ENCODE measurements at regions not wholly inside any gene's neighbourhood (a gene's known extent, or its start where the extent isn't known, plus 50 kb on each side); places are given as distances from the start of the nearest gene placed in this dataset.
"Not testable (repeated sequence)": the region's sequence is repeated elsewhere in the genome, so short reads cannot be mapped to it uniquely, and the experiment has no call there.

GRCh38 chr2:38239452-38239851, 137.6 kb downstream of the ATL2 start (continued):
- TF ChIP-seq ZNF532 (CRISPR knock-in tag; IDR thresholded peaks at IDR 0.05; ENCODE audit: borderline replicate concordance): no peak
- TF ChIP-seq ZBTB43 (CRISPR knock-in tag; IDR thresholded peaks at IDR 0.05): no peak
- TF ChIP-seq MXD4 (CRISPR knock-in tag; IDR thresholded peaks at IDR 0.05; ENCODE audit: borderline replicate concordance): no peak
- TF ChIP-seq CREM (CRISPR knock-in tag; IDR thresholded peaks at IDR 0.05): no peak
- TF ChIP-seq NFATC4 (CRISPR knock-in tag; IDR thresholded peaks at IDR 0.05): no peak
- TF ChIP-seq HMGXB4 (CRISPR knock-in tag; IDR thresholded peaks at IDR 0.05): no peak

- DNase-seq (ENCODE audit: low spot score); CTCF ChIA-PET; ATAC-seq; H3K4me3 Mint-ChIP-seq; POLR2A ChIA-PET; H3K27ac Mint-ChIP-seq; H3K27me3 Mint-ChIP-seq (ENCODE audit: low read depth); H3K36me3 Mint-ChIP-seq; H3K4me1 Mint-ChIP-seq: not testable (repeated sequence)
- H3K9me3 Mint-ChIP-seq: peaks cover 11% of the 10 kb centered on the region
- TF ChIP-seq HMGA2 (CRISPR knock-in tag; IDR thresholded peaks at IDR 0.05): 0 out of 2 replicates have a peak, but pooled peaks have one; percentile 12
These were observed 138.4 kb downstream of the ATL2 start for GRCh38 chr2:38238705-38239104.

DNA sequence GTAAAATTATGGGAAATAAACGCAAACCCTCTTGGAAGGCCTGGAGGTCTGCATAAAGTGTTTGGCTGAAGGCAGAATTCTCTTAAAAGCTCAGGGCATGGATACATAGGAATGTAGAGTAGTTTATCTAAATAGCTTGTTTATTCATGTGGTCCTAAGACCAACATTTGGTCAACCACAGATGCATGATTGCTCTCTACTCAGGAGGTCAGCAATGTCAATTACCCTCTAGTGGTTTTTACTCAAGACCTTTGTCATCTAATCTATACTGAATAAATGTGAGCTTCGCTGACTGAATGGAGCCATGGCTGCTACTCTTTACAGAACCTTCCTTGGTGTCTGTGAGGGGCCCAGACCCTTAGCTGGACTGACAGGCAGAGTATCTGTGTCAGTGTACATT, 139.8 kb downstream of the ATL2 start:
- CTCF ChIA-PET: interaction anchor here (0.6 kb wide), 1 partner anchor 841 kb away, joined by 7 read pairs; no protein-coding TSS in a partner anchor

GRCh38 chr2:38233231-38233983, 143.7 kb downstream of the ATL2 start:
- H3K4me1 Mint-ChIP-seq: no peaks in the 10 kb centered on the region
- H3K9me3 Mint-ChIP-seq: peaks cover 11% of the 10 kb centered on the region
- POLR2A ChIA-PET: no interaction called here
- TF ChIP-seq, protein P1, sequence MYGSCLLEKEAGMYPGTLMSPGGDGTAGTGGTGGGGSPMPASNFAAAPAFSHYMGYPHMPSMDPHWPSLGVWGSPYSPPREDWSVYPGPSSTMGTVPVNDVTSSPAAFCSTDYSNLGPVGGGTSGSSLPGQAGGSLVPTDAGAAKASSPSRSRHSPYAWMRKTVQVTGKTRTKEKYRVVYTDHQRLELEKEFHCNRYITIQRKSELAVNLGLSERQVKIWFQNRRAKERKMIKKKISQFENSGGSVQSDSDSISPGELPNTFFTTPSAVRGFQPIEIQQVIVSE (CRISPR knock-in tag; IDR thresholded peaks at IDR 0.05; ENCODE audit: borderline replicate concordance): no peak
- no peaks in the 10 kb centered on the region for H3K36me3 Mint-ChIP-seq
- DNase-seq (ENCODE audit: low spot score) (no peak), ATAC-seq (peak; percentile 60; the same call in 1 of the 2 replicates)
- CTCF ChIA-PET: interaction anchor here (0.9 to 1.6 kb wide), 6 partner anchors 8 to 157 kb away, joined by 3 to 12 read pairs (median 4); partner anchors contain the start of gene CYP1B1
- no peak overlapping the region for H3K4me3 Mint-ChIP-seq
- no peaks in the 10 kb centered on the region; the same call in 1 of the 2 replicates for H3K27me3 Mint-ChIP-seq (ENCODE audit: low read depth)
- no peak overlapping the region for H3K27ac Mint-ChIP-seq

More for the DNA sequence above, 139.8 kb downstream of the ATL2 start:
- TF ChIP-seq NR1H2 (CRISPR knock-in tag; IDR thresholded peaks at IDR 0.05) (no peak), GABPB1 (CRISPR knock-in tag; IDR thresholded peaks at IDR 0.05) (no peak)
- ATAC-seq (no peak), DNase-seq (ENCODE audit: low spot score) (no peak)
- no peak overlapping the region for H3K4me3 Mint-ChIP-seq
- H3K27ac Mint-ChIP-seq: no peak overlapping the region
- H3K27me3 Mint-ChIP-seq (ENCODE audit: low read depth): no peaks in the 10 kb centered on the region
- H3K4me1 Mint-ChIP-seq: no peaks in the 10 kb centered on the region
- H3K36me3 Mint-ChIP-seq: no peaks in the 10 kb centered on the region
- peaks cover 11% of the 10 kb centered on the region for H3K9me3 Mint-ChIP-seq
- POLR2A ChIA-PET: no interaction called here
